ENCODE measurements at regions not wholly inside any gene's neighbourhood (a gene's known extent, or its start where the extent isn't known, plus 50 kb on each side); places are given as distances from the start of the nearest gene placed in this dataset.

GRCh38 chr15:53882311-53882710 is 95.9 kb upstream of the UNC13C start:
- Histone ChIP-seq H3K27ac (ENCODE audit: low read depth, low read length) (no peak overlapping the region), H3K4me1 (ENCODE audit: control insufficient read depth, insufficient read depth, low read length) (no peaks in the 10 kb centered on the region), H3K9me3 (ENCODE audit: control insufficient read depth, low read length) (no peaks in the 10 kb centered on the region), H3K36me3 (ENCODE audit: control insufficient read depth, insufficient read depth, low read length) (no peaks in the 10 kb centered on the region), H3K4me3 (ENCODE audit: low read length) (no peak overlapping the region), H3K27me3 (ENCODE audit: control insufficient read depth, insufficient read depth, low read length, poor library complexity, severe bottlenecking) (no peaks in the 10 kb centered on the region), H3K9ac (ENCODE audit: extremely low read depth, low read length, poor library complexity, severe bottlenecking) (no peak overlapping the region)
- Mint-ChIP-seq H3K9me3 (no peaks in the 10 kb centered on the region), H3K36me3 (ENCODE audit: low read depth) (peaks cover 54% of the 10 kb centered on the region), H3K4me3 (no peak overlapping the region), H3K27ac (no peak overlapping the region), H3K27me3 (ENCODE audit: insufficient read depth) (no peaks in the 10 kb centered on the region), H3K4me1 (no peaks in the 10 kb centered on the region)
- no CpG with 5 or more reads among the region's 1 CpG for WGBS, 2 experiments (ENCODE audit: insufficient coverage in 1 of 2, insufficient read length in 1 of 2)
- no peak for DNase-seq
- TF ChIP-seq CTCF (conservative IDR thresholded peaks at IDR 0.05) = no peak

DNA sequence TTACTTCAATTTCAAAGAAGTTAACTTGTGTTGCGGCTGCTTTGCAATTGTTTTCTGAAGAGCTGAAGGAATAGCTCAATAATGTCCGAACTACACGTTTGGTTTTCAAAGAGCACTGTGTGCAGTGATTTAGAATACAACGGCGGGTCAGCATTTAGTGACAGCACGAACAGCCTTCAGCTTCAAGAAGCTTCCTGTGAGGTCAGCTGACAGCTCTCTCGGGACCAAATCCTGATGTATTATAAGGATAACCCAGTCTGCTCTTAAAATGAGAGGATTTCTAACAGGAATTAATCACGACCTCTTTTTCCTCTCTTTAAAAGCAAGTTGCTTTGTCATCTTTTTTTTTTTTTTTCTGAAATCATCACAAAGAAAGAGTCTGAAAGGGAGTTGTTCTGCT is 97.9 kb upstream of the UNC13C start:
- Histone ChIP-seq H3K36me3 (ENCODE audit: control insufficient read depth, insufficient read depth, low read length) (no peaks in the 10 kb centered on the region), H3K4me1 (ENCODE audit: control insufficient read depth, insufficient read depth, low read length) (no peaks in the 10 kb centered on the region), H3K9me3 (ENCODE audit: control insufficient read depth, low read length) (no peaks in the 10 kb centered on the region), H3K9ac (ENCODE audit: extremely low read depth, low read length, poor library complexity, severe bottlenecking) (no peak overlapping the region), H3K27me3 (ENCODE audit: control insufficient read depth, insufficient read depth, low read length, poor library complexity, severe bottlenecking) (no peaks in the 10 kb centered on the region), H3K4me3 (ENCODE audit: low read length) (no peak overlapping the region), H3K27ac (ENCODE audit: low read depth, low read length) (no peak overlapping the region)
- no peak for DNase-seq
- no peaks in the 10 kb centered on the region for H3K27me3 Mint-ChIP-seq (ENCODE audit: insufficient read depth)
- no peak for TF ChIP-seq CTCF (conservative IDR thresholded peaks at IDR 0.05)
- 88 to 94% methylated on average over 5 to 8 of the region's 8 CpGs for WGBS, 2 experiments (ENCODE audit: insufficient coverage in 1 of 2, insufficient read length in 1 of 2)
- no peak overlapping the region for H3K4me3 Mint-ChIP-seq
- no peaks in the 10 kb centered on the region for H3K9me3 Mint-ChIP-seq
- H3K36me3 Mint-ChIP-seq (ENCODE audit: low read depth) = peaks cover 41% of the 10 kb centered on the region
- no peaks in the 10 kb centered on the region for H3K4me1 Mint-ChIP-seq
- no peak overlapping the region for H3K27ac Mint-ChIP-seq

DNA sequence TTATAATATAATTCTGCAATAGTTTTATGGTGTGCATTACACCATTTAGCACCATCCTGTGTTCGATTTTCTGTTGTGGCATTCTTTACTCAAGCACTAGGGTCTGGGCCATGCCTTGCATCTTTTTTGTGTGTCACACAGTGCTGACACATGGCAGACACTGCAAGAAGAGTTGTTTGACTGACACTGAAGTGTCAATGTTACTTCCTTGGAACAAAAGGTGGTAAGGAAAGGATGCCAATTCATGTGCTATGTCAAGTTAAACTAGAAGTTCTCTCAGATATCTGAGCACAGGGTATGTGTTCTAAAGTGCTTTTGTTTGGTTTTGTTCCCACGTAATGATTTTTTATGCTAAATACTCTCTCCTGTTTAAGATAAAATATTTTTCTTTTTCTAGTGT is 102.5 kb upstream of the UNC13C start:
- no peaks in the 10 kb centered on the region for H3K9me3 ChIP-seq (ENCODE audit: control insufficient read depth, low read length)
- H3K27ac ChIP-seq (ENCODE audit: low read depth, low read length) = no peak overlapping the region
- 83 to 93% methylated on average over 1 to 2 of the region's 2 CpGs for WGBS, 2 experiments (ENCODE audit: insufficient coverage in 1 of 2, insufficient read length in 1 of 2)
- H3K36me3 ChIP-seq (ENCODE audit: control insufficient read depth, insufficient read depth, low read length) = no peaks in the 10 kb centered on the region
- Mint-ChIP-seq H3K9me3 (peaks cover 5% of the 10 kb centered on the region), H3K36me3 (ENCODE audit: low read depth) (peaks cover 53% of the 10 kb centered on the region), H3K27me3 (ENCODE audit: insufficient read depth) (peaks cover 6% of the 10 kb centered on the region), H3K27ac (no peak overlapping the region), H3K4me1 (no peaks in the 10 kb centered on the region), H3K4me3 (no peak overlapping the region)
- DNase-seq = no peak
- H3K27me3 ChIP-seq (ENCODE audit: control insufficient read depth, insufficient read depth, low read length, poor library complexity, severe bottlenecking) = no peaks in the 10 kb centered on the region
- H3K4me3 ChIP-seq (ENCODE audit: low read length) = no peak overlapping the region
- no peaks in the 10 kb centered on the region for H3K4me1 ChIP-seq (ENCODE audit: control insufficient read depth, insufficient read depth, low read length)
- H3K9ac ChIP-seq (ENCODE audit: extremely low read depth, low read length, poor library complexity, severe bottlenecking) = no peak overlapping the region
- TF ChIP-seq CTCF (conservative IDR thresholded peaks at IDR 0.05) = no peak
